ENCODE measurements at regions not wholly inside any gene's neighbourhood (a gene's known extent, or its start where the extent isn't known, plus 50 kb on each side); places are given as distances from the start of the nearest gene placed in this dataset.
"Not testable (repeated sequence)": the region's sequence is repeated elsewhere in the genome, so short reads cannot be mapped to it uniquely, and the experiment has no call there.

DNA sequence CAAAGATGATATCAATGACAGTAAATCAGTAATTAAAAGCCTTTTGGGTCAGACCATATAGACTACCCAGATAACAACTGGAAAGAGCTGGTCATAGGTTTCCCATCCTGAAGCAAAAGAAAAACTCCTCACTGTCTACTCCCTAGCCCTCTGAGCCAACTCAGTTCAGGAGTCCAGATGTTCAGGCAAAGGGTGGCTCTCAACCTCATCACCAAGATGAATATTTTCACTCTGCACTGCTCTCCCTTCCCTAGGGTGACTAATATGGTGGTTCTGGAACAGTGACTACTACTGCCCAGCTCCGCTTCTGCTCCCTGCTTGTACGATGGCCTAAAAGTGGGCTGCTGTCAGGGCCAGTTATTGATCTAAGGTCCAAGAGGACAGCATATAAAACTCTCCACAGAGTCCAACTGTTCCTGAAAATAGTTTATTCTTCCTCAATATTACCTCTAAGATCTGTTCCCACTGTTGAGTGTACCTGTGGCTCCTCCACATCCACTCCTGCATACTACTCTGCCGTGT is 263.4 kb upstream of the SLC30A5 start:
- no peak for DNase-seq (ENCODE audit: low read depth in 4 of 4, low spot score in 2 of 4)

DNA sequence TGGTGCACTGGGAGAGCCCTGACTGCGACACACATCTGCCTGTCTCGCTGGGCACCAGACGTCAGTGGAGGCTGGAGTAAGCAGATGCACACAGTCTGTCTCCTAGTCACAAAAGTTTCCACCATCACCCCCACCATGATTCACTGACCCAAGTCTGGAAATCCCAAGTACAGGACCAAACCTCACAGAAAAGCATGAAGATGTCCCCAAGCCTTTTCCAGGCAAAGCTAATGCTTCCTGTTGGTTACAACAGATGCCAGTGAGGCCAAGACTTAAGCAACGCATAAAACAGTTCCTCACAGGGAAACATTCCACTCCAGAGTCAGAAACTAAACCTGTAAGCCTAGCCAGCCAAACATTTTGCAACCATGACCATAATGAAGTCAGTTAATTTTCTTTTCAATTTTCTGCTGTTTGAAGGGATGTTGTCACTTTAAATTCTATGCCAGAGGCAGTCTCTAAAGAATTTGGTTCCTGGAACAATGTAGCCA is 259.3 kb upstream of the SLC30A5 start:
- DNase-seq (ENCODE audit: low read depth in 4 of 4, low spot score in 2 of 4), result no peak

DNA sequence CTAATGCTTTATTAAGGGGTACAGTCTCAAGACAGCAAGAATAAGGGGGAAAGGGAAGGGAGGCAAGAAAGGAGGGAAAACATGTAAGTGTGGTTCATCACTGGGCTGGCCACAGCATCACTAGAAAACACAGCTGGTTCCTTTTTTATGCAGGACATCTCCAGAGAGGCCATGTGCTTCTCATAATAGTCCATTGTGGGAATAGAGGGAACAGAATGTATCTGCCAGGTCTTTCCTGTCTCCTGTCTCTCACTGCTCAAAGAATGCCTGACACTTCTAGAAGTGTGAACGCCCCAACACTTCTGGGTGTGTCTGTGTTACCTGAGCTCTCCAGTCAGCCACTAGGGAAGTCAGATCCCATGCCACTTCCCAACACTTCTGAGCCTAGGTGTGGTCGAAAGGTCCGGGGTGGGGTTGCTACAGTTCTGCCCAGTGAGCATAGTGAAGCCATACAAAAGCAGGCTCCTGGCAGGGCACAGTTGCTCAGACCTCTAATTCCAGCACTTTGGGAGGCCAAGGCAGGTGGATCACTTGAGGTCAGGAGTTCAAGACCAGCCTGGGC is 255.6 kb upstream of the SLC30A5 start:
- DNase-seq (ENCODE audit: low read depth in 4 of 4, low spot score in 2 of 4), result no peak

DNA sequence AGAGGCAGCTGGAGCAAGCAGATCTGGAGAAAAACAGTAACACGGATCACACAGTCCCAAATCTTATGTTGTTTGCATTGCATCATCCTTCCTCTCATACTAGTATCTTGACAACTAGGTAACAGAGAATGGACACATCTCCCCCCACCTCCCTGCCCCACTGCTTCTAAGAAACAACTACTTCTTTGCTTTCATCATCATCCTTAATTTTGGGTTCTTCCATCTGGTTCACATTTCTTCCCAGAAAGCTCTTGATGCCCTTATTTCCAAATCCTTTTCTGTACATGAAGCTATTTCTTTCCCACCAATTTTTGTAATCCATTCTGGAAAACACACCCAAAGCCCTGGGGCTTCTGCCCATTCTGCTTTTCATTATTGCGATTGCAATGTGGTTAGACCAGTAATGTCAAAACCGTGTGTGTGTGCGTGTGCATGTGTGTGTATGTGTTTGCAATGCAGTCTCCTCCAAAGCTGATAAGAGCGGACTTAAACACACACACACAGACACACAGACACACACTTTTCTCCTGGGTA is 254.7 kb upstream of the SLC30A5 start:
- no peak for DNase-seq (ENCODE audit: low read depth in 4 of 4, low spot score in 2 of 4)

DNA sequence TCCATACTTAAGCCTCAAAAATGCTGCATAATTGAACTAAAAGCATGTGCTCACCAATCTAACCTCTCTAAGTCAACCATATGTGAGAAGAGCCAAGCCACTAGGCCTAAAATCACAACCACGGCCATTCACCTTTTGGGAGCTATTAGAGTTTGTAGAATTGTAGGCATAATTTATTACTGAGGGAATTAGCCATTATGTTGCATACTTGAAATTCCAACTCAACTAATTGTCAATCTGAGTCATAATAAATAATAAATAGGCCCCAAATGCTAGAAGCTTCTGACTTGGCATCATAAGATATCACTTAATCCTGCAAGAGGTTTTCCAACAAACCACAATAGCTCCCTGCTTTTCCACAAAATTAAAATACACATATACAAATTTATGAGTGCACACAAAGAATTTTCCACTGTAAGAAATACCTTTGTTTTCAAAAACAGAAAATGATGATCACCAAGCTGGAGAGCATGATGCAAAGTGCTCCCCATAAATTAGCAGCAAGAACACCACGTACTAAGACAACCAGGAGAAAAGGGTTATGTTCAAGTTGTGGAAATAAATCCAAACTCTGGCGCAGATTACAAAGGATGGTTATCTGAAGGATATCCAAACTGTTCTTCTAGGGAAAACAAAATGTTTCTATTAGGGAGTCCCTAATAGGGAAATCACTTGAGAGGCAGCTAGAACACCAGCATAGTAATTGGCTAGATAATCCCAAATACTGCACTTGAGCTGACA is 250.0 kb upstream of the SLC30A5 start:
- no peak for DNase-seq (ENCODE audit: low read depth in 4 of 4, low spot score in 2 of 4)

DNA sequence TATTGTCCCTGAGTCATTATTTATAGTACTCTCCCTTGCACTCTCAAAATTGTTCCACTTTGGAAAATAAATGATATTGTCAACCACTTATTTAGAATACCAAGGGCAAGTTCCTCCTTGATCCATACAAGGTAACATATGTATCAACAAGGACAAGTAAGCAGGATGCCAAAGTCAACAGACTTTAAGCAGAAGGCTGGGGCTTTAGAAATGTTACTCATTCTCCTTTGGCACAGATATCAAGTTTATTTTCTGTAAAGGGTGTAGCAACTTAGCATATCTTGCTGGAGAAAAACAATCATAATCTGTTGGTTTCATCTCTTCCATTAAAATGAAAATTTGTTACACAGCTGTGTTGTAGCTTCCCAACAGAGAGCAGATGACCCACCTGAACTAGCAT is 248.7 kb upstream of the SLC30A5 start:
- DNase-seq (ENCODE audit: low read depth in 4 of 4, low spot score in 2 of 4), result no peak

DNA sequence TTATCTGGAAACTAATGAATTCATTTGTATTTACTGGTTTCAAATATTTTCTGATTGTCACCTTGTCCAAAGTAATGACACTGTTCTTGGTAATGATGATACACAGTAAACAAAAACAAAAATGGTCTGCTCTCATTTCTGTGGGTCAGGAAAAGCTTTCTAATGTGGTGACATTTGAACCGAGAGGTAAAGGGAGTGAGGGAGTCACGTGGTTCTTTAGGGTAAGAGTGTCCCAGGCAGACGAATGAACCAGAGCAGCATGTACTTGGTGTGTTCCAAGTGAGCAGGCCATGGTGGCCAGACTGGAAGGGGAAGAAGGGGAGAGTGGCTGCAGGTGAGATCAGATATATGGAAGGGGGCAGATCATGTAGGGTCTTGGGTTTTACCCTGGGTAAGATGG is 247.0 kb upstream of the SLC30A5 start:
- no peak for DNase-seq (ENCODE audit: low read depth in 4 of 4, low spot score in 2 of 4)

DNA sequence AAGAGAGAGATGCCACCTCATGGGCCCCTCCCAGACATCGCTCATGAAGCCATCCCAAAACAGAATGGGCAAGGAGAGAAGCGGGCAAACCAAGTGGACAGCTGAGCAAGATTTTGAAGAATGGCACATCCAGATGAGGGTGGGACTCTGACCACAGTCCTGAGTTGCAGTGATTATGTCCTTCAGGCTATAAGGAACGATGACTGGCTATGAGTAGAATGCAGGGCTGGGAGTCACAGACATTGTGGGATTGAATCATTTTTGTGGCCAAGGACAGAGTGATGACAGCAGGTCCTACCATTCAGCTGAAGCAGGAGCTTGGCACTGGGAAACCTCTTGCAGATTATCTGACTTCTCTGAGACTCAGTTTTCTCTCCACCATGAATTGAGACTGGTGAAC is 245.7 kb upstream of the SLC30A5 start:
- DNase-seq (ENCODE audit: low read depth in 4 of 4, low spot score in 2 of 4), result no peak

DNA sequence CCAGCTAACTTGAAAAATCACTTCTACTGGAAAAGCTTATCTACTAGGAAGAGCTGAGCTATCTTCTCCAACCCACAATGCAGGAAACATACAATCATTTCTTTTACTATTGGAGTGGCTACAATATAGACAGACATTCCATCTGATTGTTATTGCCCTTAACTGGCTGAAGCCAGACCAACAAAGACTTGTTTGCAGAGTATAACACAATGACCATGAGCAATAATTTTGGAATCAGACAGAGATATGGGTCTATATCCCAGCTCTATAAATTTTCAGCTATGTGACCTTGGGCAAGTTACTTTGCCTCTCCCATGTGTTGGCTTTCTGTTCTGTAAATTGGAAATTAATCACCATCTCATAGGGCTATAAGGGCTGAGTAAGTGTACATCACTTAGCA is 244.7 kb upstream of the SLC30A5 start:
- no peak for DNase-seq (ENCODE audit: low read depth in 4 of 4, low spot score in 2 of 4)

DNA sequence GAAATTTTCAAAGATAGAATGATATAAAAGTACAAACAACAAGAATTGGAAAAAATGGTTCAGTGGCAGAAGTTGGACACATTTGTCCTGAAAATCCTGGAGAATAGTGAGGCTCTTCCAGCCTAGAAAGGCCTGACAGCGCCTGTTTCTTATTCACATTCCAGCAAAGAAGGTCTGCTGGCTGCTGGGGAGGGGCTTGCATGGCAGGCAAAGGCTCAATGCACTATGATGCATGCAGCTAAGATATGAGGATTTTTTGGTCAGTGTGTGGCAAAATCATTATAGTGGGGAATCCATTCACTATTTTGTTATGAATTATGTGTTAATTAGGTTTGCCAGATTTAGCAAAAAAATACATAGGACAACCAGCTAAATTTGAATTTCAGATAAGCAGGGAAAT is 243.9 kb upstream of the SLC30A5 start:
- DNase-seq (ENCODE audit: low read depth in 4 of 4, low spot score in 2 of 4), result no peak

DNA sequence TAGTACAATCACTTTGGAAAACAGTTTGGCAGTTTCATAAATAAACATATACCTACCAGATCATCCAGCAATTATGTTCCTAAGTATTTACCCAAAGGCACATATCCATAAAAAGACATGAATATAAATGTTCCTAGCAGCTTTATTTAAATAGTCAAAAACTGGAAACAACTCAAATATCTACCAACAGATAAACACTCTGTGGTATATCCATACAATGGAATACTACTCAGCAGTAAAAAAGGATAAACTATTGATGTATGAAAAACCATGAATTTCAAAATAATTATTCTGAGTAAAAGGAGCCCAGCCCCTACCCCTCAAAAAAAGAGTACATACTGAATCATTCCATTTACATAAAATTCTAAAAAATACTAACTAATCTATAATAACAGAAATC is 232.7 kb upstream of the SLC30A5 start:
- DNase-seq (ENCODE audit: low read depth in 4 of 4, low spot score in 2 of 4), result no peak

DNA sequence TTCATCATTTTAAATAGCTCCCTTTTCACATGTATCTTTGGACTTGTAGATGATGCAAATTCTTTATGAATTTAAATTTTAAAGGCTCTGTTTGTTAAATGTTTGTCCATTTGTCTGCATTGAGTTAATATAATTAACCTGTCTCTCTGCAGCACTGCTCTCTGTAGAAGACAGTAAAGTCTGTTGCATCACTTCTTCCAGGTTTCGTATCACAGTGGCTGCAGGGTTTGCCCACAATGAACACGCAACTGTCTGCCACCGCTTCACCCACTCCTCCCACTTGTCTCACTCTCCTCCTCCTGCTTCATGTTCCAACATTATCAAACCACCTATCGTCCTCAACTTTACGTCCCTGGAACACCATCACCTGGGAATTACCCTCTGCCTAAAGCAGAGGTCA is 231.3 kb upstream of the SLC30A5 start:
- DNase-seq (ENCODE audit: low read depth in 4 of 4, low spot score in 2 of 4), result no peak

DNA sequence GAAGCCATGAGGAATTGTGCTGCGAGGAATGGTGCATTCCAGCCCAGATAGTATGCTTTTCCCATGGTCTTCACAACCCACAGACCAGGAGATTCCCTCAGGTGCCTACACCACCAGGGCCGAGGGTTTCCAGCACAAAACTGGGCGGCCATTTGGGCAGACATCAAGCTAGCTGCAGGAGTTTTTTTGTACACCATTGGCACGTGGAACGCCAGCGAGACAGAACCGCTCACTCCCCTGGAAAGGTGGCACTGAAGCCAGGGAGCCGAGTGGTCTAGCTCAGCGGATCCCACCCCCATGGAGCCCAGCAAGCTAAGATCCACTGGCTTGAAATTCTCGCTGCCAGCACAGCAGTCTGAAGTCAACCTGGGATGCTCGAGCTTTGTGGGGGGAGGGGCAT is 228.6 kb upstream of the SLC30A5 start:
- DNase-seq (ENCODE audit: low read depth in 4 of 4, low spot score in 2 of 4), result not testable (repeated sequence)

DNA sequence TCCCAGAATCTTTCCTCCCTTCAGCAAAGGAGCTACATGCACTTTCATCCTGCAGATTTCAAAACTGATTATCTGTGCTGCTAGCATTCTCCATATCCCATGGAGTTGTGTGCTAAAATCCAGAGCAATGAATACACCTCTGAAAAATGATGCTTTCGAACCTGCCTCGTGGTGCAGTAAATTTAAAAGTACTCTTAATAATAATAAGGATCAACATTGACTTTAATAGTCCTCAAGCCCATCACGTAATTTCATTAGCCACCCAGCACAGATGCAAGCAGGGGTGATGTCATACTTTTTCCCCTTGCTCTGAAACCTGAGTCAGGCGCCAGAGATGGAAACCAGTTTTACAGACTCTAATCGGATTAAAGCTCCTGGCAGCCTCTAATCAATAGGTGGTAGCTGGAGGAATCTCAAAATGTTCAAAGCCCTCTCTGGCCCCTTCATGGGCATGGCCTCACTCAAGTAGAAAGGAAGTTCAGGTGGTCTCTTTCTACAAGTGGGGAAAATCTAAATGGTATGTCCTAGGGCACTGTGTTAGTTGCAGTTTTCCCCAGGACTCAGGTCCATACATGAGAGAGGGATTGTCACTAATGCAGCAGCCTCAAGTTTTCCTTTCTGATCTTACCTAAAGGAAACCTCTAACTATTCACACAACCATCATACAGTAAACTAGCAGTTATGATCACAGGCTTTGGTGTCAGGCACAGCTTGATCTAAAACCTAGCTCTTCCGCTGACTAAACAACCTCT is 221.6 kb upstream of the SLC30A5 start:
- DNase-seq (ENCODE audit: low read depth in 4 of 4, low spot score in 2 of 4), result no peak

DNA sequence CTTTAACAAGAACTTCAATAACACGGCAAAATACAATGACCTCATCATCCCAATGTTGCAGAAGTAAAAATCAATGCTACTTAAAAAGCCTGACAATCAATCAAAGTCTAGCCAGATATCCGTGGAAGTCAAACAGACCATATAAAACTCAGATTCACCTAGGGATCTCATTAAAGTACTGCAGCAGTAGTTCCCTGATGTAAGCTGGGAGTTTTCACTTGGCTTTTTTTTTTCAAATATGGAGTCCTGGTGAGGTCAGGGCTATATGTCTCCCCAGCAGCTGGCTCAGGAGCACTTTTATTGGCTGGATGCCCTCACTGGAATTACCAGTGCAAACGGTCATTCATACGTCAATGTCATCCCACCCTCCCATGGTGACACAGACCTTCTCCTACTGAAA is 220.6 kb upstream of the SLC30A5 start:
- DNase-seq (ENCODE audit: low read depth in 4 of 4, low spot score in 2 of 4), result no peak

DNA sequence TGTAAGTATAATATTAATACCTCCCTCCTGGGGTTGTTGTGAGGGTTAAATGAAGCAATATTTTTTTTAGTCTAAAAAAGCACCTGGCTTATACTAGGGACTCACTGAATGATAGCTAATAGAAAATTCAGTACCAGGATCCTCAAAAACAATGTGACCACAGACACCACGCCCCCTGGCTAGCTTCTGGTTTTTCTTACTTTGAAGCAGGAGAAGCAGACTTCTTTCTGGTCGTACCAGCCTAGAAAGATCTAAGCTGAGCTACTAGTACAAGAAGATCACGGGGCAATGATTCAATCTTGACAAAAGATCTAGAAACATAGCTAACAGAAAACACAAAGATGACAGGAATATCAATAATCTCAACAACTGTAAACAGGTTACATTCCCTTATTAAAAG is 218.5 kb upstream of the SLC30A5 start:
- no peak for DNase-seq (ENCODE audit: low read depth in 4 of 4, low spot score in 2 of 4)

DNA sequence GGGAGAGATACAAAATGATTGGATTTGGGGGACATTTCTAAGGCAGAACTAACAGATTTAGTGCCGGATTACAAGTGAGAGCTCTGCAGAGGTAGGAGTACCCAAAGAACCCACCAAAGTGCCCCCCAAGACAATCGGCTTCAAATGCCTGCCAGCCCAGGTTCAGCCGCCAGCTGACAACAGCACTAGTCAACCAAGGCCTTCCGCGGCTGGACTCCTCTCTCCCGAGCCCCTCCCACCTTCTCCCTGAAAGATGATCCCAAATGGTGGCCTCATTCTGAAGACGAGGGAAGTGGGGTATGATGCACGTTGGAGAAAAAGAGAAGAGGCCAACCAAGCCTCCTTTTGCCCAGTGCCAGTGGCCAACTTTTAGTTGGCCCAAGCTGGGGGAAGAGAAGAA is 210.4 kb upstream of the SLC30A5 start:
- DNase-seq (ENCODE audit: low read depth in 4 of 4, low spot score in 2 of 4), result no peak

DNA sequence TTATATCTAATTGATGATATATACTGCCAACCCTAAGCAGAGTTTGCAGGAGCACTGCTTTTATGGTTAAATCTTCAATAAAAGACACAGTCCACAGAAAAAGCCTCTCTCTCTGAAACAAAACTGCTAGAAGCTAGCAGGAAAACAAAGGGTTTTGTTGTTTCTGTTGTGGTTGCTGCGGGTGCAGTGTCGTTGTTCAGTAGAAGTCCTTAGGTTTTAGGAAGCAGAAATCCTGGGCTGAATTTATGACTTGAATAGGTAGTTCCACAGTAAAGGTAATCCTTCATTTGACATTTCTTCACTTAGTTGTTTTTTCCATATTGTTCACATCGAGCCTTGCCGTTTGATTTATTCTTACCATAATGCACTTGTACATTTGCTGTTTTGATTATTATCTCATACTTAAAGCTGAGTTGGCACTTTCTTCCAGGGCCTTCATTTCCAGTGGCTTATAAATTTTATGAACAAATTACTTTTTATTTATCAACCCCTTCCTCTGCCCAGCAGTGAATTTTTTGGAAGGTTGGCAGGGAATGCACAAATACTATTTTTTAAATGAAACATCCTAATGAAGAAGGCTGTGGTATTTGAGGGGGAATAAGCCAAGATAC is 209.6 kb upstream of the SLC30A5 start:
- no peak for DNase-seq (ENCODE audit: low read depth in 4 of 4, low spot score in 2 of 4)

DNA sequence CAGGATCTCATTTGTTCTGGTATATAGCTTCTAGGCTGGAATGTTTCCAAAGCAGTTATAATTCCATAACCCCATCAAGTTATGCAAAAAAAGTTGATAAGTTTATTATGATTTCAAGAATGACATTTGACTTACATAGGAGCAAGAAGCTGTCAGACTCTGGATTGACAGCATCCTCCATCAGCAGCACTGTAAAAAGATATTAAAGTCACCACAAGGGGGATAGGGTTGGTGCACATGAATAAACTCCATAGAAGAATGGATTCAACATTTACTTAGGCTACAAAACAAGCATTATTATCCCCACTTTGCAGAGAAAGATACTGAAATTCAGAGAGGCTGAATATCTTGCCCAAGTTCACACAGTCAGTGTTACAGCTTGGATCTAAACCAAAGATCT is 208.9 kb upstream of the SLC30A5 start:
- no peak for DNase-seq (ENCODE audit: low read depth in 4 of 4, low spot score in 2 of 4)

DNA sequence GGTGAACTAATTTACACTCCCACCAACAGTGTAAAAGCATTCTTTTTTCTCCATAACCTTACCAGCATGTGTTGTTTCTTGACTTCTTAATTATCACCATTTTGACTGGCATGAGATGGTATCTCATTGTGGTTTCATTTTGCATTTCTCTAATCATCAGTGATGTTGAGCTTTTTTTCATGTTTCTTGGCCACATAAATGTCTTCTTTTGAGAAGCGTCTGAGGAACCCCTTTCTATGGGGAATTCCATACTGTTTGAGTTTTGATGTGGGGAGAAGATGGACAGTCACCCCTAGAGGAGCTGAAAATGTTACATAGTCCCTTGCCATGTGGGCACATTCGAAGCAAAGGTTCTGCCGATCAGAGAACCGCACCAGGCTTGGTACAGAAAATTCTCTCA is 207.0 kb upstream of the SLC30A5 start:
- DNase-seq (ENCODE audit: low read depth in 4 of 4, low spot score in 2 of 4), result no peak

DNA sequence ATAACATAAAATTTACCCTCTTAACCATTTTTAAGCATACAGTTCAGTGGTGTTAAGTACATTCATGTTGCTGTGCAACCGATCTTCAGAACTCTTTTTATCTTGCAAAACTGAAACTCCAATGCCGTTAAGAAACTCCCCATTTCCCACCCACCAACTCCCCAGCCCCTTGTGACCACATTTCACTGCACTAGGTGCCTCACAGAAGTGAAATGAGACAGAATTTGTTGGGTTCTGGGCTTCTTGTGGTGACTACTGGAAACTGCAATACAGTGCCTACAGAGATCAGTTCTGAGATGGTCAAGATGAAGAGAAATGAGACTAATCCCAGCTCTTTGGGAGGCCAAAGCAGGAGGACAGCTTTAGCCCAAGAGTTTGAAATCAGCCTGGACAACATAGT is 202.1 kb upstream of the SLC30A5 start:
- DNase-seq (ENCODE audit: low read depth in 4 of 4, low spot score in 2 of 4), result no peak
